Vagina (tissue), 2 donors: ENCODE measurements at regions not wholly inside any gene's neighbourhood (a gene's known extent, or its start where the extent isn't known, plus 50 kb on each side); places are given as distances from the start of the nearest gene placed in this dataset.

Source experiments
- DNase-seq, 2 donors: peaks; one replicate each; pipeline ENCODE4 v3.0.0-alpha.2; 2017; ENCODE audit errors: extremely low spot score in 2 of 2
- H3K27ac ChIP-seq: fragments of 200-600 bp; sonication (generic); one replicate; pipeline ENCODE4 v1.5.1; 2019
- H3K27me3 ChIP-seq: fragments of 200-600 bp; sonication (generic); one replicate; pipeline ENCODE4 v1.5.1; 2019
- H3K36me3 ChIP-seq, 2 donors: fragments of 200-600 bp; sonication (generic); one replicate each; pipeline ENCODE4 v1.5.1; 2017 to 2019
- H3K4me1 ChIP-seq: fragments of 200-600 bp; sonication (generic); one replicate; pipeline ENCODE4 v1.5.1; 2019
- H3K4me3 ChIP-seq, 2 donors: fragments of 200-600 bp; sonication (generic); 1 replicate in 1 of 2; 2 replicates in 1 of 2; pipeline ENCODE4 v1.5.1; 2016 to 2019
- H3K9me3 ChIP-seq: fragments of 200-600 bp; sonication (generic); one replicate; pipeline ENCODE4 v1.5.1; 2019
- CTCF ChIP-seq, 3 experiments: fragments of 450-650 bp in 2 of 3; fragments of 200-600 bp in 1 of 3; sonication (generic) in 1 of 3; IDR thresholded peaks; one replicate each; pipeline ENCODE4 v1.5.1; 2017 to 2019; ENCODE audit warnings: antibody characterized with exemption in 3 of 3, mild to moderate bottlenecking in 2 of 3, moderate library complexity in 2 of 3
- POLR2A ChIP-seq, 2 donors: fragments of 450-650 bp; IDR thresholded peaks; one replicate each; pipeline ENCODE4 v1.6.1; 2017; ENCODE audit warnings: antibody characterized with exemption in 2 of 2, mild to moderate bottlenecking in 2 of 2, moderate library complexity in 2 of 2
- POLR2AphosphoS5 ChIP-seq, 2 donors: sonication (generic); formaldehyde crosslinking; IDR thresholded peaks; one replicate each; pipeline ENCODE4 v1.9.0; 2017; ENCODE audit warnings: antibody characterized with exemption in 2 of 2, mild to moderate bottlenecking in 2 of 2, low read depth in 1 of 2; ENCODE audit not compliant: insufficient read depth in 1 of 2
- intact Hi-C: fragments of 100-400 bp; cut with DNase I; formaldehyde crosslinking; loops from one replicate; pipeline ENCODE4 v1.15.1; 2023

GRCh38 chr6:105977934-105978504 is 108.1 kb upstream of the PRDM1 start:
- Histone ChIP-seq H3K36me3 (no peaks in the 10 kb centered on the region), H3K4me1 (peaks cover 10% of the 10 kb centered on the region), H3K9me3 (no peaks in the 10 kb centered on the region), H3K27me3 (no peaks in the 10 kb centered on the region), H3K4me3 (no peak overlapping the region), H3K27ac (no peak overlapping the region)
- DNase-seq = no peak
- intact Hi-C loops = no loop called here
- TF ChIP-seq POLR2AphosphoS5 (IDR thresholded peaks at IDR 0.05; ENCODE audit: insufficient read depth in 1 of 2, low read depth in 1 of 2) = no peak
- no peak for TF ChIP-seq CTCF (IDR thresholded peaks at IDR 0.05)
- no peak for TF ChIP-seq POLR2A (IDR thresholded peaks at IDR 0.05)

GRCh38 chr6:105974986-105975385 is 111.2 kb upstream of the PRDM1 start:
- no peak overlapping the region for H3K4me3 ChIP-seq
- intact Hi-C loops = no loop called here

GRCh38 chr6:105972440-105972839 is 113.7 kb upstream of the PRDM1 start:
- DNase-seq = no peak
- Histone ChIP-seq H3K9me3 (peaks cover 5% of the 10 kb centered on the region), H3K36me3 (no peaks in the 10 kb centered on the region), H3K4me1 (no peaks in the 10 kb centered on the region), H3K4me3 (no peak overlapping the region), H3K27ac (no peak overlapping the region), H3K27me3 (no peaks in the 10 kb centered on the region)
- intact Hi-C loops = no loop called here
- TF ChIP-seq POLR2AphosphoS5 (IDR thresholded peaks at IDR 0.05; ENCODE audit: insufficient read depth in 1 of 2, low read depth in 1 of 2) = no peak
- TF ChIP-seq POLR2A (IDR thresholded peaks at IDR 0.05) = no peak
- TF ChIP-seq CTCF (IDR thresholded peaks at IDR 0.05) = no peak

More at GRCh38 chr6:105974986-105975385, 111.2 kb upstream of the PRDM1 start:
- DNase-seq = no peak
- H3K36me3 ChIP-seq = no peaks in the 10 kb centered on the region
- TF ChIP-seq POLR2A (IDR thresholded peaks at IDR 0.05) (no peak), CTCF (IDR thresholded peaks at IDR 0.05) (no peak), POLR2AphosphoS5 (IDR thresholded peaks at IDR 0.05; ENCODE audit: insufficient read depth in 1 of 2, low read depth in 1 of 2) (no peak)
- peaks cover 5% of the 10 kb centered on the region for H3K9me3 ChIP-seq
- no peak overlapping the region for H3K27ac ChIP-seq
- no peaks in the 10 kb centered on the region for H3K27me3 ChIP-seq
- no peaks in the 10 kb centered on the region for H3K4me1 ChIP-seq

GRCh38 chr6:105968603-105969333 is 117.4 kb upstream of the PRDM1 start:
- peaks cover 5% of the 10 kb centered on the region for H3K9me3 ChIP-seq
- H3K4me1 ChIP-seq = no peaks in the 10 kb centered on the region
- intact Hi-C loops = loop anchor here (1.0 kb wide), 1 partner anchor 15 kb away; no protein-coding TSS in a partner anchor
- no peaks in the 10 kb centered on the region for H3K36me3 ChIP-seq
- TF ChIP-seq POLR2A (IDR thresholded peaks at IDR 0.05) (no peak), CTCF (IDR thresholded peaks at IDR 0.05) (no peak)
- H3K27me3 ChIP-seq = no peaks in the 10 kb centered on the region
- H3K4me3 ChIP-seq = no peak overlapping the region
- H3K27ac ChIP-seq = no peak overlapping the region
- no peak for DNase-seq
